K562 (cell line): ENCODE measurements at regions not wholly inside any gene's neighbourhood (a gene's known extent, or its start where the extent isn't known, plus 50 kb on each side); places are given as distances from the start of the nearest gene placed in this dataset.

ENCODE experiments used
- ATAC-seq: fragments of 200-7000 bp; cut with Tn5 transposase; 3 replicates; pipeline ENCODE4 v1.9.1; 2020; ENCODE audit warnings: moderate library complexity
- BruUV-seq: library from RNA; stranded (reverse); fragments of 400-500 nt; replicated peaks from 2 replicates; lab custom pipeline; 2021; lab: Mats Ljungman, UMichigan
- CTCF ChIA-PET: fragments of 300-600 bp; formaldehyde crosslinking; extraction: SDS; loops from one replicate; lab custom pipeline; 2021; ENCODE audit warnings: low intra/inter-chr PET ratio; lab: Yijun Ruan, JAX
- POLR2A ChIA-PET: fragments of 300-600, 350-650 bp; sonication (Branson Sonifier 250); formaldehyde crosslinking; extraction: SDS; loops from one replicate; lab custom pipeline; 2021; ENCODE audit warnings: antibody characterized with exemption, inconsistent platforms; lab: Yijun Ruan, JAX
- DNase-seq, 4 experiments: peaks; one replicate each; pipeline versions ENCODE4 v3.0.0 to v3.0.0-alpha.2; 2011 to 2018; ENCODE audit warnings: low spot score in 3 of 4, mixed read lengths in 3 of 4; ENCODE audit errors: extremely low read depth in 1 of 4
- FAIRE-seq: peaks from 2 replicates; lab custom pipeline; 2011; peaks lifted over from hg19 to GRCh38; lab: Jason Lieb, UNC
- H2AFZ ChIP-seq: 2 replicates; pipeline ENCODE4 v1.6.0; 2011; ENCODE audit warnings: low read depth, low read length, control low read depth, inconsistent platforms
- H3K27ac ChIP-seq: fragments of 200-600 bp; 3 replicates; pipeline ENCODE4 v1.8.0; 2011; ENCODE audit warnings: low read depth, mild to moderate bottlenecking, control low read depth, inconsistent platforms, low read length, moderate library complexity, mixed read lengths; ENCODE audit errors: extremely low read depth
- H3K27me3 ChIP-seq, 2 experiments: fragments of 300-600 bp in 1 of 2; 2 replicates in 1 of 2; 3 replicates in 1 of 2; pipeline versions ENCODE4 v1.6.0 to v1.8.0; 2011; ENCODE audit warnings: inconsistent platforms in 2 of 2, low read length in 2 of 2, mild to moderate bottlenecking in 1 of 2, mixed read lengths in 1 of 2, moderate library complexity in 1 of 2; ENCODE audit not compliant: control insufficient read depth in 2 of 2, insufficient read depth in 2 of 2
- H3K36me3 ChIP-seq: fragments of 300-600 bp; 3 replicates; pipeline ENCODE4 v1.8.0; 2011; ENCODE audit warnings: mild to moderate bottlenecking, low read length, inconsistent platforms; ENCODE audit not compliant: control insufficient read depth, insufficient read depth
- H3K4me1 ChIP-seq, 2 experiments: fragments of 200-600 bp in 1 of 2; replicated peaks in 1 of 2; 2 replicates in 1 of 2; 3 replicates in 1 of 2; pipeline versions ENCODE4 v1.5.1 to v1.8.0; 2011; ENCODE audit warnings: inconsistent platforms in 2 of 2, low read length in 2 of 2, mild to moderate bottlenecking in 1 of 2, mixed read lengths in 1 of 2, moderate library complexity in 1 of 2; ENCODE audit not compliant: control insufficient read depth in 2 of 2, insufficient read depth in 2 of 2
- H3K4me2 ChIP-seq: 2 replicates; pipeline ENCODE4 v1.6.1; 2011; ENCODE audit warnings: low read length, control low read depth, inconsistent platforms, mixed read lengths; ENCODE audit not compliant: insufficient read depth
- H3K4me3 ChIP-seq: fragments of 200-600 bp; sonication (generic), shearing (Covaris generic); 2 replicates; pipeline ENCODE4 v1.5.1; 2016; ENCODE audit warnings: control low read depth, inconsistent platforms
- H3K79me2 ChIP-seq: fragments of 200-600 bp; 3 replicates; pipeline ENCODE4 v1.8.0; 2011; ENCODE audit warnings: low read length, inconsistent platforms; ENCODE audit not compliant: control insufficient read depth, insufficient read depth
- H3K9ac ChIP-seq, 2 experiments: 2 replicates each; pipeline versions ENCODE4 v1.6.0 to v1.6.1; 2011; ENCODE audit warnings: low read depth in 2 of 2, low read length in 2 of 2, control low read depth in 1 of 2, inconsistent platforms in 1 of 2, mild to moderate bottlenecking in 1 of 2, mixed read lengths in 1 of 2; ENCODE audit not compliant: insufficient read depth in 1 of 2
- H3K9me1 ChIP-seq: one replicate; pipeline ENCODE4 v1.6.0; 2011; ENCODE audit warnings: inconsistent platforms, mild to moderate bottlenecking, low read length, moderate library complexity; ENCODE audit not compliant: control insufficient read depth, insufficient read depth
- H3K9me3 ChIP-seq: replicated peaks from 2 replicates; pipeline ENCODE4 v1.5.1; 2011; ENCODE audit warnings: low read depth, low read length, inconsistent platforms; ENCODE audit not compliant: control insufficient read depth, insufficient read depth
- H4K20me1 ChIP-seq: replicated peaks from 2 replicates; pipeline ENCODE4 v1.6.1; 2011; ENCODE audit warnings: low read length, inconsistent platforms, mixed read lengths; ENCODE audit not compliant: control insufficient read depth, insufficient read depth
- AFF1 ChIP-seq, 2 experiments: fragments of 450-650 bp; IDR thresholded peaks; 2 replicates each; pipeline ENCODE4 v1.6.1; 2018; ENCODE audit warnings: mild to moderate bottlenecking in 2 of 2, low read depth in 1 of 2; ENCODE audit not compliant: partially characterized antibody in 2 of 2
- ARID3A ChIP-seq: IDR thresholded peaks from 2 replicates; pipeline ENCODE4 v1.6.1; 2012; ENCODE audit warnings: low read depth, low read length, improper control_type of control experiment, borderline replicate concordance
- CTBP1 ChIP-seq: fragments of 450-650 bp; IDR thresholded peaks from 2 replicates; pipeline ENCODE4 v1.6.1; 2016; ENCODE audit warnings: borderline replicate concordance
- EP400 ChIP-seq: fragments of 450-650 bp; IDR thresholded peaks from 2 replicates; pipeline ENCODE4 v1.6.1; 2017; ENCODE audit warnings: antibody characterized with exemption, mild to moderate bottlenecking, moderate library complexity
- KDM1A ChIP-seq, 2 experiments: fragments of 450-650 bp; IDR thresholded peaks; 2 replicates each; pipeline ENCODE4 v1.6.1; 2016; ENCODE audit warnings: mild to moderate bottlenecking in 2 of 2
- NFIX ChIP-seq: fragments of 250-450 bp; sonication (Bioruptor Pico); IDR thresholded peaks from 2 replicates; pipeline ENCODE4 v1.4.0; 2020; ENCODE audit warnings: low read depth, mild to moderate bottlenecking, moderate library complexity
- PRDM10 ChIP-seq: fragments of 450-650 bp; IDR thresholded peaks from 2 replicates; pipeline ENCODE4 v1.6.1; 2018; ENCODE audit not compliant: partially characterized antibody
- SREBF2 ChIP-seq: sonication (generic); formaldehyde crosslinking; IDR thresholded peaks from 2 replicates; pipeline ENCODE4 v1.4.0; 2020; ENCODE audit warnings: mild to moderate bottlenecking, missing genetic modification reagents
- SRF ChIP-seq, 2 experiments: fragments of 250-450, 450-650 bp in 1 of 2; sonication (Bioruptor Pico) in 1 of 2; sonication (generic) in 1 of 2; formaldehyde crosslinking; IDR thresholded peaks; 2 replicates each; pipeline versions ENCODE4 v1.5.0 to v1.5.1; 2020 to 2022; ENCODE audit warnings: mild to moderate bottlenecking in 1 of 2, missing genetic modification reagents in 1 of 2
- TSC22D4 ChIP-seq: fragments of 450-650 bp; IDR thresholded peaks from 2 replicates; pipeline ENCODE4 v1.6.1; 2016; ENCODE audit warnings: missing genetic modification characterization, missing biosample characterization, control low read depth
- YY1 ChIP-seq, 3 experiments: IDR thresholded peaks; 2 replicates each; pipeline ENCODE4 v1.6.1; 2011; ENCODE audit warnings: low read length in 2 of 3, mild to moderate bottlenecking in 2 of 3, moderate library complexity in 2 of 3, borderline replicate concordance in 1 of 3, control low read depth in 1 of 3, low read depth in 1 of 3; ENCODE audit not compliant: insufficient read depth in 3 of 3, insufficient replicate concordance in 2 of 3, control insufficient read depth in 1 of 3, insufficient read length in 1 of 3; ENCODE audit errors: extremely low read depth in 1 of 3
- ZFX ChIP-seq: sonication (generic); formaldehyde crosslinking; IDR thresholded peaks from 2 replicates; pipeline ENCODE4 v1.8.0; 2022; ENCODE audit warnings: mild to moderate bottlenecking, missing genetic modification reagents, moderate library complexity
- WGBS: fragments of 100-300 bp; shearing (Covaris generic); methylation state at CpG from one replicate; pipeline ENCODE4 v1.1.6; 2016; ENCODE audit warnings: low coverage, mixed read lengths; ENCODE audit not compliant: insufficient coverage; ENCODE audit errors: missing lambda C conversion rate; 5-methylcytosine and 5-hydroxymethylcytosine counted together
- in situ Hi-C: fragments of 300-500 bp; cut with MboI; formaldehyde crosslinking; loops from 4 replicates; pipeline ENCODE4 v1.15.0; 2018; ENCODE audit warnings: inconsistent platforms, mixed read lengths
- intact Hi-C: fragments of 100-400 bp; cut with micrococcal nuclease; formaldehyde crosslinking; loops from 2 replicates; pipeline ENCODE4 v1.14.2; 2022

- TF ChIP-seq AFF1 (IDR thresholded peaks at IDR 0.05; ENCODE audit: low read depth in 1 of 2, partially characterized antibody in 2 of 2): no peak
- TF ChIP-seq ZFX (CRISPR knock-in tag): no peak
- TF ChIP-seq CTBP1: no peak
- no peak for TF ChIP-seq SREBF2 (CRISPR knock-in tag)
- TF ChIP-seq TSC22D4 (tag): no peak
- no peak for TF ChIP-seq KDM1A (IDR thresholded peaks at IDR 0.05)
These were observed 541.7 kb upstream of the TUSC1 start (continued) for GRCh38 chr9:26219961-26220360.

- intact Hi-C loops: no loop called here
- no CpG with 5 or more reads among the region's 1 CpG for WGBS
- Histone ChIP-seq H3K79me2 (no peaks in the 10 kb centered on the region), H3K9ac (no peak overlapping the region), H3K27ac (no peak overlapping the region), H3K27me3 (no peaks in the 10 kb centered on the region), H3K4me1 (no peaks in the 10 kb centered on the region), H2AFZ (no peak overlapping the region), H3K4me3 (no peak overlapping the region), H3K9me1 (no peaks in the 10 kb centered on the region), H3K9me3 (no peaks in the 10 kb centered on the region), H4K20me1 (no peaks in the 10 kb centered on the region), H3K36me3 (no peaks in the 10 kb centered on the region), H3K4me2 (no peak overlapping the region)
- ChIA-PET CTCF (no interaction called here), POLR2A (no interaction called here)
- FAIRE-seq (no peak), ATAC-seq (no peak), DNase-seq (no peak)
- no TSS peak for BruUV-seq
- in situ Hi-C loops: no loop called here
- TF ChIP-seq YY1 (IDR thresholded peaks at IDR 0.05; ENCODE audit: borderline replicate concordance in 1 of 3, control insufficient read depth in 1 of 3, extremely low read depth in 1 of 3, insufficient read depth in 3 of 3, insufficient read length in 1 of 3, insufficient replicate concordance in 2 of 3, low read depth in 1 of 3, low read length in 2 of 3): no peak
- TF ChIP-seq NFIX (CRISPR knock-in tag): no peak
- no peak for TF ChIP-seq SRF (CRISPR knock-in tag; IDR thresholded peaks at IDR 0.05)
- no peak for TF ChIP-seq PRDM10
- TF ChIP-seq EP400: no peak
- TF ChIP-seq ARID3A: no peak
These were observed 538.5 kb upstream of the TUSC1 start for GRCh38 chr9:26216702-26217101.
